BJ (cell line): ENCODE measurements at regions not wholly inside any gene's neighbourhood (a gene's known extent, or its start where the extent isn't known, plus 50 kb on each side); places are given as distances from the start of the nearest gene placed in this dataset.

Experiments
- CTCF ChIA-PET: fragments of 350-600 bp; formaldehyde crosslinking; extraction: SDS; loops from one replicate; lab custom pipeline; 2021; ENCODE audit warnings: antibody characterized with exemption, inconsistent platforms; lab: Yijun Ruan, JAX
- POLR2A ChIA-PET: fragments of 300-600 bp; sonication (Branson Sonifier 250); formaldehyde crosslinking; extraction: SDS; loops from one replicate; lab custom pipeline; 2021; ENCODE audit warnings: antibody characterized with exemption; lab: Charles Lee
- DNase-seq: peaks from one replicate; pipeline ENCODE4 v3.0.0-alpha.2; 2011; ENCODE audit warnings: low read depth
- H3K27me3 ChIP-seq: 2 replicates; pipeline ENCODE4 v1.6.0; 2011; ENCODE audit warnings: low read length; ENCODE audit not compliant: control insufficient read depth, insufficient read depth
- H3K36me3 ChIP-seq: 2 replicates; pipeline ENCODE4 v1.5.1; 2011; ENCODE audit warnings: low read length; ENCODE audit not compliant: control insufficient read depth, insufficient read depth
- H3K4me3 ChIP-seq: 2 replicates; pipeline ENCODE4 v1.5.1; 2011; ENCODE audit warnings: low read depth, mild to moderate bottlenecking, control low read depth, low read length
- TF ChIP-seq, protein P1 (sequence below): IDR thresholded peaks from 2 replicates; pipeline ENCODE4 v1.5.1; 2011; ENCODE audit warnings: low read depth, mild to moderate bottlenecking, control low read depth, inconsistent platforms, low read length, moderate library complexity; ENCODE audit not compliant: insufficient read depth

- no peak overlapping the region for H3K4me3 ChIP-seq
- no peaks in the 10 kb centered on the region for H3K27me3 ChIP-seq
- TF ChIP-seq, protein P1, sequence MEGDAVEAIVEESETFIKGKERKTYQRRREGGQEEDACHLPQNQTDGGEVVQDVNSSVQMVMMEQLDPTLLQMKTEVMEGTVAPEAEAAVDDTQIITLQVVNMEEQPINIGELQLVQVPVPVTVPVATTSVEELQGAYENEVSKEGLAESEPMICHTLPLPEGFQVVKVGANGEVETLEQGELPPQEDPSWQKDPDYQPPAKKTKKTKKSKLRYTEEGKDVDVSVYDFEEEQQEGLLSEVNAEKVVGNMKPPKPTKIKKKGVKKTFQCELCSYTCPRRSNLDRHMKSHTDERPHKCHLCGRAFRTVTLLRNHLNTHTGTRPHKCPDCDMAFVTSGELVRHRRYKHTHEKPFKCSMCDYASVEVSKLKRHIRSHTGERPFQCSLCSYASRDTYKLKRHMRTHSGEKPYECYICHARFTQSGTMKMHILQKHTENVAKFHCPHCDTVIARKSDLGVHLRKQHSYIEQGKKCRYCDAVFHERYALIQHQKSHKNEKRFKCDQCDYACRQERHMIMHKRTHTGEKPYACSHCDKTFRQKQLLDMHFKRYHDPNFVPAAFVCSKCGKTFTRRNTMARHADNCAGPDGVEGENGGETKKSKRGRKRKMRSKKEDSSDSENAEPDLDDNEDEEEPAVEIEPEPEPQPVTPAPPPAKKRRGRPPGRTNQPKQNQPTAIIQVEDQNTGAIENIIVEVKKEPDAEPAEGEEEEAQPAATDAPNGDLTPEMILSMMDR: no peak
- POLR2A ChIA-PET: no interaction called here
- CTCF ChIA-PET: interaction anchor here (1.0 kb wide), 1 partner anchor 31 kb away, joined by 3 read pairs; no protein-coding TSS in a partner anchor
- no peak for DNase-seq
- no peaks in the 10 kb centered on the region for H3K36me3 ChIP-seq
These were observed 95.4 kb upstream of the CADPS start for GRCh38 chr3:62970648-62971047.

GRCh38 chr3:62975566-62975965 lies 100.3 kb upstream of the CADPS start:
- TF ChIP-seq, protein P1: no peak
- CTCF ChIA-PET: no interaction called here
- no peak for DNase-seq
- POLR2A ChIA-PET: no interaction called here
- H3K4me3 ChIP-seq: no peak overlapping the region
- H3K36me3 ChIP-seq: no peaks in the 10 kb centered on the region
- no peaks in the 10 kb centered on the region for H3K27me3 ChIP-seq

DNA sequence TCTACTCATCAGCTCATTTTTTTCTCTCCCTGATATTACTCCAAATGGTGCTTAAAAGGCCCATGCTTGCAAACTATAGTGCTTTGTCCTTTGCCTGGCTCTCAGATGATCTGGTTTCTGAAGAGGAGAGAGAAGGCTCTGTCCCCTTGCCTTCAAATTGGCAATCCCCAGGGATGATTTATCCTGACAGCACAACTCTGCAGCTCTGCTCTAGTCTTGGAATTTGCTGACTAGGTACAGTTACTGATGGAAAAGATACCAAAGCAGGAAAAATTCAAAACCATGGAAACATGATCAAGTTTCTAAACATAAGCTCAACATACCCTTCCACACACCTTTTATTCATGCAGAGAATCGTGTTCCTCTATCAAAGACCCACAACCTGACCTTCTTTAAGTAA lies 106.7 kb upstream of the CADPS start:
- Histone ChIP-seq H3K36me3 (no peaks in the 10 kb centered on the region), H3K27me3 (no peaks in the 10 kb centered on the region), H3K4me3 (no peak overlapping the region)
- CTCF ChIA-PET: no interaction called here
- DNase-seq: no peak
- TF ChIP-seq, protein P1: no peak
- POLR2A ChIA-PET: no interaction called here

- TF ChIP-seq, protein P1: no peak
- no peak for DNase-seq
- Histone ChIP-seq H3K36me3 (no peaks in the 10 kb centered on the region), H3K27me3 (no peaks in the 10 kb centered on the region), H3K4me3 (no peak overlapping the region)
- ChIA-PET CTCF (interaction anchor here (1.1 kb wide), 1 partner anchor 66 kb away, joined by 3 read pairs; no protein-coding TSS in a partner anchor), POLR2A (no interaction called here)
These were observed 107.7 kb upstream of the CADPS start for GRCh38 chr3:62982795-62983455.

GRCh38 chr3:62986061-62986460 lies 110.8 kb upstream of the CADPS start:
- Histone ChIP-seq H3K4me3 (no peak overlapping the region), H3K36me3 (no peaks in the 10 kb centered on the region), H3K27me3 (no peaks in the 10 kb centered on the region)
- ChIA-PET POLR2A (no interaction called here), CTCF (no interaction called here)
- no peak for DNase-seq
- TF ChIP-seq, protein P1: no peak
